T-helper 2 cell treated with Interferon-gamma antibody and Interleukin-4, amounts not matched to agents 5 μg/mL and 100 μg/mL, for 36 hours (primary cell): ENCODE measurements at regions not wholly inside any gene's neighbourhood (a gene's known extent, or its start where the extent isn't known, plus 50 kb on each side); places are given as distances from the start of the nearest gene placed in this dataset.

Experiments
- DNase-seq: peaks from one replicate; pipeline ENCODE4 v3.0.0; 2021; ENCODE audit warnings: low spot score
- H3K27ac Mint-ChIP-seq: one replicate; pipeline ENCODE4 v1.8.0; 2021; ENCODE audit warnings: mild to moderate bottlenecking, mixed read lengths
- H3K27me3 Mint-ChIP-seq: one replicate; pipeline ENCODE4 v1.8.0; 2021; ENCODE audit warnings: low read depth, mixed read lengths
- H3K36me3 Mint-ChIP-seq: one replicate; pipeline ENCODE4 v1.8.0; 2021; ENCODE audit warnings: low read depth, mixed read lengths
- H3K4me1 Mint-ChIP-seq: one replicate; pipeline ENCODE4 v1.8.0; 2021; ENCODE audit warnings: low read depth, mixed read lengths
- H3K4me3 Mint-ChIP-seq: one replicate; pipeline ENCODE4 v1.8.0; 2022; ENCODE audit warnings: mild to moderate bottlenecking, moderate library complexity, mixed read lengths
- H3K9me3 Mint-ChIP-seq: one replicate; pipeline ENCODE4 v1.8.0; 2021; ENCODE audit warnings: mixed read lengths

- H3K27ac Mint-ChIP-seq = no peak overlapping the region
- H3K4me3 Mint-ChIP-seq = no peak overlapping the region
- peaks cover 4% of the 10 kb centered on the region for H3K27me3 Mint-ChIP-seq
- peaks cover 21% of the 10 kb centered on the region for H3K4me1 Mint-ChIP-seq
- DNase-seq = no peak
- H3K9me3 Mint-ChIP-seq = no peaks in the 10 kb centered on the region
- H3K36me3 Mint-ChIP-seq = no peaks in the 10 kb centered on the region
These were observed 85.9 kb upstream of the TBC1D3K start for GRCh38 chr17:37838276-37838675.

- no peak overlapping the region for H3K4me3 Mint-ChIP-seq
- no peak overlapping the region for H3K27ac Mint-ChIP-seq
- no peaks in the 10 kb centered on the region for H3K36me3 Mint-ChIP-seq
- H3K9me3 Mint-ChIP-seq = no peaks in the 10 kb centered on the region
- peaks cover 29% of the 10 kb centered on the region for H3K4me1 Mint-ChIP-seq
- no peak for DNase-seq
- peaks cover 4% of the 10 kb centered on the region for H3K27me3 Mint-ChIP-seq
These were observed 87.6 kb upstream of the TBC1D3K start for GRCh38 chr17:37836593-37836992.

DNA sequence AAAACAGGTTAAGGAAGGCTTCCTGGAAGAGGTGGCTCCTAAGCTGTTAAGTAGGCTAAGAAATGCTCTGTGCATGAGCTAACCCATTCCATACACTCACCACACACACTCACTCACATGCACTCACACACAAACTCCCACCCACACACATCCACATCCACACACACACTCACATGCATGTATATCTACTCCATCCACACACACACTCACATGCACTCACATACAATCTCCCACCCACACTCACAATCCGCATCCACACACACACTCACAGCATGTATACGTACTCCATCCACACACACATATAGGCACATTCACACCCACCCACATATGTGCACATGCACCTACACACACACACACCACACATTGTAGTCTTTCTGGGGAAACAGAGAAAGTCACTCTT is 89.3 kb upstream of the HNF1B start:
- H3K4me3 Mint-ChIP-seq = no peak overlapping the region
- DNase-seq = no peak
- no peak overlapping the region for H3K27ac Mint-ChIP-seq
- H3K9me3 Mint-ChIP-seq = no peaks in the 10 kb centered on the region
- no peaks in the 10 kb centered on the region for H3K36me3 Mint-ChIP-seq
- H3K27me3 Mint-ChIP-seq = peaks cover 4% of the 10 kb centered on the region
- H3K4me1 Mint-ChIP-seq = peaks cover 29% of the 10 kb centered on the region

DNA sequence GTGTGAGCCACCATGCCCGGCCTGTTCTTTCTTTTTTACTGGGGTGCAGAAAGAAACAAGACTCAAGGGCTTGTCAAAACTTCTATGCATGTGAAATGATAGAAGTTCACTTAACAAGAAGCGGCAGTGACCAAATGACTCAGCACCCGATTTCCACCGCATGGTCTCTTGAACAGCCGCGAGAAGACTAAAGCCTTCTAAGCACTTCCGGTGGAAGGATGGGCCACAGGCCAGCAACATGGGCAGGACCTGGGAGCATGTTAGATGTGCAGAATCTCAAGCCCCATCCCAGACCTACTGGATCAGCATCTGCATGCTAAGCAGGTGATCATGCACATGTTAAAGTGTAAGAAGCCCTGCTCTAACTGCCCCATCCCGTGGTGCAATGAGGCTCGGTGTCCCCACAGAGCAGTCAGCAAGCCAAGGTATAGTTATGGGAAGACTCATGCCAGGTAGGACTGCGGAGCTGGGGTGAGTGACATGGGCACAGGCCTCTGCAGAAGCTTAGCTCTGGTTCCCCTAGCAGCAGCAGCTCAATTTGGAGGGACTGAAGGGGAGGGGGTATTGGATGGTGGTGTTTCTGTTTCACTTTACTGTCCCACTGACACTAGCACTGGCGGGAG is 88.5 kb upstream of the HNF1B start:
- Mint-ChIP-seq H3K27ac (peak overlapping the region; percentile 83), H3K27me3 (peaks cover 4% of the 10 kb centered on the region), H3K36me3 (no peaks in the 10 kb centered on the region), H3K9me3 (no peaks in the 10 kb centered on the region), H3K4me3 (peak overlapping the region; percentile 46), H3K4me1 (peaks cover 36% of the 10 kb centered on the region)
- DNase-seq = peak; percentile 53

DNA sequence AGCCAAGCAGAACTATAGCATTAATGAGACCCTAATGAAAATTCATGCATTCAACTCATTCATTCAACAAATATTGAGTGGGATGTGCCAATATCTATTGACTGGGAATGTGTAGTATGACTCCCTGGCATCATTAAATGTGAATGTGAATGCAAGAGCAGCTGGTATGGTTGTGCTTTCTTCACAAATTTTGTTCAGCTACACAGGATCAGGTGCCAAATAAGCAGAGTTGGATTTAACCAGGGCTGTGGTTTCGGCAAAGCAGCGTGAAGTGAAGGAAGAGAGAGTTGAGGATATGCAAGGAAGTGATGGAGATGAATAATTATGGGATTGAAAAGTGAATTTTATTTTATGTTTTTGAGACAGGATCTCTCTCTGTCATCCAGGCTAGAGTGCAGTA is 87.1 kb upstream of the HNF1B start:
- Mint-ChIP-seq H3K4me3 (no peak overlapping the region), H3K4me1 (peaks cover 44% of the 10 kb centered on the region), H3K27me3 (peaks cover 4% of the 10 kb centered on the region), H3K36me3 (peaks cover 2% of the 10 kb centered on the region), H3K9me3 (no peaks in the 10 kb centered on the region), H3K27ac (peak overlapping the region; percentile 76)
- no peak for DNase-seq

- Mint-ChIP-seq H3K4me1 (peaks cover 49% of the 10 kb centered on the region), H3K27me3 (peaks cover 4% of the 10 kb centered on the region), H3K4me3 (no peak overlapping the region), H3K27ac (no peak overlapping the region), H3K9me3 (no peaks in the 10 kb centered on the region), H3K36me3 (peaks cover 2% of the 10 kb centered on the region)
- no peak for DNase-seq
These were observed 86.6 kb upstream of the HNF1B start for GRCh38 chr17:37831492-37831891.

DNA sequence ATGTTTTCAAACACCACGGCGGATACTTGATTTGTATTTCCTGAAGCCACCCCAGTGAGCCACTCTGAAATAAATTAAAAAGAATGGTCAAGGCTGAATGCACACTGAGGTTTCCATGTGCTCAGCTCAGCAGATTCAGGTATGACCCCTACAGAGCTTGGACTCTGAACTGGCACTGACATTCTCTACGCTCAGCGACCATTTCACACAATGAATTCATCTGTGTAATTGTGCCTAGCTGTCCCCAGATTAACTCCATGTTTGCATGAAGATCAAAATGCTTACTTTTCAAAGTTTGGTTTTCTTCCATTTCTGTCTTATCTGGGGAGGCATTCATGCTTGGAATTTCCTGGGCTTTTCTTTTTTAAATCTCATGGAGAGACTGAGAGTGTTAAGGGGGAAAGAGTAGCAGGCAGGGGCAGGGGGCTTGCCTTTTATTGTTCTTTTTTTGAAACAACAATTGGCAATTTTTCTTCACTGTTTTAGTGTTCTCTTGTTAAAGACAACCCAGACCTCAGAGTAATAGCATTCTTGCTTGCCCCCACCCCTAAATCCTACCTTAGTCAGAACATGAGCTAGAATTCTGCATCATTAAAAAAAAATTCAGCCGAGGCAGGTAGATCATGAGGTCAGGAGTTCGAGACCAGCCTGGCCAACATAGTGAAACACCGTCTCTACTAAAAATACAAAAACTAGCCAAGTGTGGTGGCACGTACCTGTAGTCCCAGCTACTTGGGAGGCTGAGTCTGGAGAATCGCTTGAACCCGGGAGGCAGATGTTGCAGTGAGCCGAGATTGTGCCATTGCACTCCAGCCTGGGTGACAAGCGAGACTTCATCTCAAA is 85.5 kb upstream of the HNF1B start:
- H3K27ac Mint-ChIP-seq = no peak overlapping the region
- no peak overlapping the region for H3K4me3 Mint-ChIP-seq
- H3K27me3 Mint-ChIP-seq = no peaks in the 10 kb centered on the region
- no peak for DNase-seq
- peaks cover 2% of the 10 kb centered on the region for H3K36me3 Mint-ChIP-seq
- H3K9me3 Mint-ChIP-seq = no peaks in the 10 kb centered on the region
- peaks cover 46% of the 10 kb centered on the region for H3K4me1 Mint-ChIP-seq

DNA sequence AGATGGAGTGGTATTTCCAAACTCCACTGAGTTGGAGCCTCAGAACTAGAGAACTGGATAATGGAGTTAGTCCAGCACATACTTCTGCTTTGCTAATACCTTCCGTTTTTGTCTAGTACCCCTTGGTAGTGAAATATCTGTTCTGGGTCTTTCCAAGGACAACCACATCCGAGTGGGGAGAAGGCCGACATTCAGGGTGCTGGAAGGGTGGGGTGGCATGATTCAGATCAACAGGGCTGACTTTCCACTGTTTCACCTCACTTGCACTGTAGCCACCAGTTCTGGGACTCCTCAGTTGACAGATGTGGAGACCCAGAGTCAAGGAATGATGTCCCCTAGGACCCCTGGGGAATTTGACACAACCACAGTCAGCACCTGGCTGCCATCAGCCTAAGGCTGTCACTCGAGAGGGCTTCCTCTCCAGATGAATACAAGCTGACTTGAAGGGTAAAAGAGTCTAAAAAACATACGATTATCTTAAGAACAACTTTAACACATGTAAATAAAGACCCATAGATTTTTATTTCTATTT is 84.8 kb upstream of the HNF1B start:
- H3K4me1 Mint-ChIP-seq = peaks cover 39% of the 10 kb centered on the region
- H3K27me3 Mint-ChIP-seq = no peaks in the 10 kb centered on the region
- DNase-seq = no peak
- H3K9me3 Mint-ChIP-seq = no peaks in the 10 kb centered on the region
- peaks cover 2% of the 10 kb centered on the region for H3K36me3 Mint-ChIP-seq
- H3K27ac Mint-ChIP-seq = no peak overlapping the region
- H3K4me3 Mint-ChIP-seq = no peak overlapping the region

- DNase-seq = peak; percentile 36
- Mint-ChIP-seq H3K27me3 (no peaks in the 10 kb centered on the region), H3K27ac (peak overlapping the region; percentile 75), H3K9me3 (no peaks in the 10 kb centered on the region), H3K4me1 (peaks cover 31% of the 10 kb centered on the region), H3K4me3 (peak overlapping the region; percentile 49), H3K36me3 (peaks cover 2% of the 10 kb centered on the region)
These were observed 83.8 kb upstream of the HNF1B start for GRCh38 chr17:37828651-37829124.

DNA sequence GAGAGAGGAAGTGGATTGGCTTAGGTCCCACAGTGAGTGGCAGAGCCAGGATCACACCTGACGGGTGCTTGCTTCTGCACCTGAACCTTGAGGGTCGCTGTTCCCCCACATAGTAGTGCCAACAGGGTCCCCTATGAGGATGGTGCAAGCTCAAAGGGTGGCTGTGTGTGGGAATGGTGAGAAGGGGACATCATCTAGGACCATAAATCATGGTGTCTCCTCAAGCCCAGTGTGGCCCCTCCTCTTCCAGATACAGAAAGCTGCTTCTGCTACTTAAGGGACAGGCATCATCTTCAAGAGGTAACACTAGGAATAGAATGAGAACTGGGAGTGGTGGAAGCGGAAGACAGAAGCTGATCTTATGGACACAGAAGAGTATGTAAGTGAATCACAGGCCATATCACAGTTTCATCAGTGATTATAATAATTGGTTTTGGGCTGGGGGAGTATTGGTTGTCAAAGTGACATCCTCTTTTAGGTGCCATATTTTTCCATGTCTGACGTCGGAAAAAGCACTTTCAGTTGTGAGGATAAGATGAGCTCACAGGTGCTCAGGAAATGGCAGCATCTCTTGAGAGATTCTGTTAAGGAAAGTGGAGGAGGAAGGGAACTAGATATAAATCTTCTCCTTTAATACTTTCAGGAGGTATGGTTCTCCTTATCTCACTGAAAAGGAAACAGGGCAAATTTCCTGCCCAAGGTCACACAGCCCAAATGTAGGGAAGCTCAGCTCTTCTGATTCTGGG is 83.2 kb upstream of the HNF1B start:
- Mint-ChIP-seq H3K4me3 (peak overlapping the region; percentile 49), H3K36me3 (peaks cover 2% of the 10 kb centered on the region), H3K9me3 (no peaks in the 10 kb centered on the region), H3K27ac (peak overlapping the region; percentile 75), H3K4me1 (peaks cover 26% of the 10 kb centered on the region), H3K27me3 (no peaks in the 10 kb centered on the region)
- no peak for DNase-seq

DNA sequence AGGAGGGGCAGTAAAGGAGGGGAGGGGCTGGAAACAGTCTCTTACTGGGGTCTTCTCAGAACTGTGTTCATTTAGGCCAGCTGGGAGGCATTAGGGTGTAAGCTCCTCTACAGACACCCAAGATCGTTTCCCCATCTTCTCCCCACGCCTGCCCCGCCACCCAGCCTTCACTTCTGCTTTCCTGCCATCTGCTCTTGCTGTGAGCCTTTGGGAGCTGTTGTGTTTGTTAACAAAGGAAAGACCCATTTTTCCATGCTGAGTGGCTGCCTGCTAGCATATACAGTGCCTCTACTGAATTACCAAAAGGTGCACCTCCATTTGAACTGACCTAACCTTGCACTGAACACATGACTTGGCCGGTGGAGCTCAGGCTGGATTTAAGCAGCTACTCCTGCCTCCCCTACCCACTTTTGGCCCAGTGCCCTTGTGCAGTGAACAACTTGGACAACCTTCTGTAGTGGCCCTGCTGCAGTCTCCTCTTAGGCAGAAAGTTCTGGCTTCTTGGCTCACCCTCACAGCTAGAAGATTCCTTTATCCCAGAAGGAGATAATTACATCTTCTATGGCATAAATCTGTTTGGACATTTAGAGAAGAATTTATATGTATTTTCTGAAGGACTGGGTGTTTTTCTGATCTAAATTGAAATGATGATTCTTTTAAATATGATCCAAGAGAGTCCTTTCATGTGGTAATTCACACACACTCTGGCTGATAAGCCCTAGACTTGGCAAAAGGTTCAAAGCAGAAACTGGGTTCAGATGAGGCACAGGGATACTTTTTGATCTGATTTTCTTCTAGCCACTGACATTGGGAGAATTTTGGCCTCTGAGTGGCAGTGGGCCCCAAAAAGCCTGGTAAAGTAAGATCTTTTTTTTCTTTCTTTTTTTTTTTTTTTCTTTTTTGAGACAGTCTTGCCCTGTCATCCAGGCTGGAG is 81.9 kb upstream of the HNF1B start:
- H3K27ac Mint-ChIP-seq = no peak overlapping the region
- no peak overlapping the region for H3K4me3 Mint-ChIP-seq
- peaks cover 20% of the 10 kb centered on the region for H3K4me1 Mint-ChIP-seq
- H3K9me3 Mint-ChIP-seq = no peaks in the 10 kb centered on the region
- peaks cover 2% of the 10 kb centered on the region for H3K36me3 Mint-ChIP-seq
- H3K27me3 Mint-ChIP-seq = no peaks in the 10 kb centered on the region
- no peak for DNase-seq

- Mint-ChIP-seq H3K9me3 (no peaks in the 10 kb centered on the region), H3K36me3 (peaks cover 2% of the 10 kb centered on the region), H3K27ac (no peak overlapping the region), H3K27me3 (peaks cover 2% of the 10 kb centered on the region), H3K4me1 (peaks cover 23% of the 10 kb centered on the region), H3K4me3 (no peak overlapping the region)
- no peak for DNase-seq
These were observed 81.0 kb upstream of the HNF1B start for GRCh38 chr17:37825851-37826250.
